NCI-H1092 treated with DMSO at 0.1 percent for 48 hours (cell line): ENCODE measurements at regions not wholly inside any gene's neighbourhood (a gene's known extent, or its start where the extent isn't known, plus 50 kb on each side); places are given as distances from the start of the nearest gene placed in this dataset.
"Not testable (repeated sequence)": the region's sequence is repeated elsewhere in the genome, so short reads cannot be mapped to it uniquely, and the experiment has no call there.

Experiments
- DNase-seq: peaks from one replicate; lab custom pipeline; 2025; lab: John Stamatoyannopoulos, UW

- DNase-seq, result no peak
Measured at GRCh38 chr13:37216331-37216730, 110.9 kb upstream of the CSNK1A1L start.

- no peak for DNase-seq
Measured at GRCh38 chr13:37212826-37213225, 107.4 kb upstream of the CSNK1A1L start.

- no peak for DNase-seq
Measured at GRCh38 chr13:37211487-37211886, 106.0 kb upstream of the CSNK1A1L start.

- DNase-seq, result no peak
Measured at GRCh38 chr13:37209621-37210580, 104.4 kb upstream of the CSNK1A1L start.

- no peak for DNase-seq
Measured at GRCh38 chr13:37207691-37208451, 102.4 kb upstream of the CSNK1A1L start.

- no peak for DNase-seq
Measured at GRCh38 chr13:37202264-37202663, 96.8 kb upstream of the CSNK1A1L start.

GRCh38 chr13:37201081-37201480 is 95.6 kb upstream of the CSNK1A1L start:
- DNase-seq, result no peak

- DNase-seq, result no peak
Measured at GRCh38 chr13:37198629-37199028, 93.2 kb upstream of the CSNK1A1L start.

GRCh38 chr13:37195621-37196020 is 90.2 kb upstream of the CSNK1A1L start:
- no peak for DNase-seq

GRCh38 chr13:37194428-37194861 is 89.0 kb upstream of the CSNK1A1L start:
- DNase-seq, result peak; percentile 58

- no peak for DNase-seq
Measured at GRCh38 chr13:37192956-37193355, 87.5 kb upstream of the CSNK1A1L start.

- no peak for DNase-seq
Measured at GRCh38 chr13:37187621-37188020, 82.2 kb upstream of the CSNK1A1L start.

- no peak for DNase-seq
Measured at GRCh38 chr13:37187105-37187504, 81.6 kb upstream of the CSNK1A1L start.

GRCh38 chr13:37181620-37182019 is 76.2 kb upstream of the CSNK1A1L start:
- no peak for DNase-seq

- no peak for DNase-seq
Measured at GRCh38 chr13:37179645-37180044, 74.2 kb upstream of the CSNK1A1L start.

GRCh38 chr13:37177125-37177524 is 71.7 kb upstream of the CSNK1A1L start:
- no peak for DNase-seq

- DNase-seq, result no peak
Measured at GRCh38 chr13:37175996-37176395, 70.5 kb upstream of the CSNK1A1L start.

GRCh38 chr13:37173214-37173613 is 67.8 kb upstream of the CSNK1A1L start:
- no peak for DNase-seq

GRCh38 chr13:37172226-37172625 is 66.8 kb upstream of the CSNK1A1L start:
- not testable (repeated sequence) for DNase-seq

- DNase-seq, result no peak
Measured at GRCh38 chr13:37168926-37169325, 63.5 kb upstream of the CSNK1A1L start.

GRCh38 chr13:37168151-37168550 is 62.7 kb upstream of the CSNK1A1L start:
- DNase-seq, result no peak

GRCh38 chr13:37164635-37165034 is 59.2 kb upstream of the CSNK1A1L start:
- no peak for DNase-seq
